ACHN (cell line): ENCODE measurements at regions not wholly inside any gene's neighbourhood (a gene's known extent, or its start where the extent isn't known, plus 50 kb on each side); places are given as distances from the start of the nearest gene placed in this dataset.
"Not testable (repeated sequence)": the region's sequence is repeated elsewhere in the genome, so short reads cannot be mapped to it uniquely, and the experiment has no call there.

ENCODE experiments used
- DNase-seq: peaks from one replicate; pipeline ENCODE4 v3.0.0-alpha.2; 2015
- in situ Hi-C: cut with HindIII; loops from 2 replicates; pipeline ENCODE4 v1.10.0; 2017; ENCODE audit warnings: low sequenced_read_pairs, low pct_ligation_motif_present, low pct_unique_long_range_greater_than_20kb

GRCh38 chr13:103931331-103931845 is 865.2 kb upstream of the SLC10A2 start:
- no peak for DNase-seq
- in situ Hi-C loops: no loop called here

- in situ Hi-C loops: no loop called here
- no peak for DNase-seq
These were observed 859.9 kb upstream of the SLC10A2 start for GRCh38 chr13:103926118-103926517.

- no peak for DNase-seq
These were observed 842.7 kb upstream of the SLC10A2 start for GRCh38 chr13:103908911-103909310.

GRCh38 chr13:103908274-103908673 is 842.1 kb upstream of the SLC10A2 start:
- in situ Hi-C loops: no loop called here
- DNase-seq: no peak

More at GRCh38 chr13:103908911-103909310, 842.7 kb upstream of the SLC10A2 start:
- in situ Hi-C loops: no loop called here

- no peak for DNase-seq
- in situ Hi-C loops: no loop called here
These were observed 837.6 kb upstream of the SLC10A2 start for GRCh38 chr13:103903790-103904189.

GRCh38 chr13:103898481-103898880 is 832.3 kb upstream of the SLC10A2 start:
- in situ Hi-C loops: no loop called here
- DNase-seq: no peak

- in situ Hi-C loops: no loop called here
- DNase-seq: no peak
These were observed 829.8 kb upstream of the SLC10A2 start for GRCh38 chr13:103895835-103896531.

- in situ Hi-C loops: no loop called here
- DNase-seq: no peak
These were observed 828.4 kb upstream of the SLC10A2 start for GRCh38 chr13:103894626-103895025.

- in situ Hi-C loops: no loop called here
- no peak for DNase-seq
These were observed 818.0 kb upstream of the SLC10A2 start for GRCh38 chr13:103884101-103884723.

- DNase-seq: no peak
- in situ Hi-C loops: no loop called here
These were observed 817.5 kb upstream of the SLC10A2 start for GRCh38 chr13:103883698-103884097.

GRCh38 chr13:103883164-103883563 is 816.9 kb upstream of the SLC10A2 start:
- in situ Hi-C loops: no loop called here
- peak; percentile 93 for DNase-seq

- in situ Hi-C loops, DNase-seq: not testable (repeated sequence)
These were observed 813.9 kb upstream of the SLC10A2 start for GRCh38 chr13:103880146-103880545.

GRCh38 chr13:103878891-103879605 is 812.8 kb upstream of the SLC10A2 start:
- in situ Hi-C loops: no loop called here
- no peak for DNase-seq

- in situ Hi-C loops: no loop called here
These were observed 810.4 kb upstream of the SLC10A2 start for GRCh38 chr13:103876571-103876970.

GRCh38 chr13:103873725-103874124 is 807.5 kb upstream of the SLC10A2 start:
- no peak for DNase-seq

More at GRCh38 chr13:103876571-103876970, 810.4 kb upstream of the SLC10A2 start:
- no peak for DNase-seq

GRCh38 chr13:103866048-103866447 is 799.8 kb upstream of the SLC10A2 start:
- no peak for DNase-seq
- in situ Hi-C loops: no loop called here

More at GRCh38 chr13:103873725-103874124, 807.5 kb upstream of the SLC10A2 start:
- in situ Hi-C loops: no loop called here

GRCh38 chr13:103862525-103862924 is 796.3 kb upstream of the SLC10A2 start:
- in situ Hi-C loops: no loop called here
- no peak for DNase-seq

GRCh38 chr13:103859952-103860351 is 793.7 kb upstream of the SLC10A2 start:
- in situ Hi-C loops: no loop called here
- no peak for DNase-seq

GRCh38 chr13:103852036-103852435 is 785.8 kb upstream of the SLC10A2 start:
- no peak for DNase-seq
- in situ Hi-C loops: no loop called here
